ENCODE measurements at regions not wholly inside any gene's neighbourhood (a gene's known extent, or its start where the extent isn't known, plus 50 kb on each side); places are given as distances from the start of the nearest gene placed in this dataset.
A peak's percentile ranks its signal among the peaks of the same experiment; 100 is the strongest.

DNA sequence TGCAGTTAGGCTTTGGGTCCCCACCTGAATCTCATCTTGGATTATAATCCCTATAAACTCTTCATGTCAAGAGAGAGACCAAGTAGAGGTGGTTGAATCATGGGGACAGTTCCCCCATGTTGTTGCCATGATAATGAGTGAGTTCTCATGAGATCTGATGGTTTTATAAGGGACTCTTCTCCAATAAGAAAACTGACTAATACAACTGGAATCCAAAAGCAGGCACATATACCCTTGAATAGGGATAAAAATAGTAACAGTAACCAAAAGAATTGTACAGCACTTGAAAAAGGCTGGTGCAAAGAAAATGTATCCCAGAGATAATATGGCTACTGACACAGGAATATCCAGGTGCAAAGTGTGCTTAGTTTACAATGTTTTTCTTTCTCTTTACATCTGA is 351.5 kb upstream of the MAD2L1 start:
- Histone ChIP-seq H3K27ac (no peak overlapping the region), H3K4me2 (no peak overlapping the region), H3K4me1 (no peaks in the 10 kb centered on the region), H3K9me3 (no peaks in the 10 kb centered on the region), H3K4me3 (no peak overlapping the region)
- ChIA-PET CTCF (no interaction called here), POLR2A (no interaction called here)
- DNase-seq (ENCODE audit: low read depth in 1 of 2, low spot score in 1 of 2) (no peak), ATAC-seq (no peak), FAIRE-seq (no peak)
- no peak for TF ChIP-seq HOXB5 (CRISPR knock-in tag; IDR thresholded peaks at IDR 0.05)
- TF ChIP-seq FOSL2 (IDR thresholded peaks at IDR 0.05): no peak
- TF ChIP-seq FOSL2 (CRISPR knock-in tag; IDR thresholded peaks at IDR 0.05): no peak
- no peak for TF ChIP-seq RAD21 (conservative IDR thresholded peaks at IDR 0.05 in 1 of 2, IDR thresholded peaks at IDR 0.05 in 1 of 2)
- TF ChIP-seq RFX5 (IDR thresholded peaks at IDR 0.05): no peak
- no peak for TF ChIP-seq NPAS2 (CRISPR knock-in tag; IDR thresholded peaks at IDR 0.05; ENCODE audit: borderline replicate concordance)
- no peak for TF ChIP-seq CHD4 (IDR thresholded peaks at IDR 0.05; ENCODE audit: borderline replicate concordance)
- TF ChIP-seq RCOR1 (IDR thresholded peaks at IDR 0.05; ENCODE audit: low read depth, low read length): no peak
- no peak for TF ChIP-seq FOSB (CRISPR knock-in tag; IDR thresholded peaks at IDR 0.05)
- no peak for TF ChIP-seq PHF8 (IDR thresholded peaks at IDR 0.05; ENCODE audit: borderline replicate concordance, low read depth)
- TF ChIP-seq RARB (CRISPR knock-in tag; IDR thresholded peaks at IDR 0.05): no peak
- TF ChIP-seq BHLHE40 (IDR thresholded peaks at IDR 0.05; ENCODE audit: low read depth, low read length): no peak
- TF ChIP-seq, protein P1, sequence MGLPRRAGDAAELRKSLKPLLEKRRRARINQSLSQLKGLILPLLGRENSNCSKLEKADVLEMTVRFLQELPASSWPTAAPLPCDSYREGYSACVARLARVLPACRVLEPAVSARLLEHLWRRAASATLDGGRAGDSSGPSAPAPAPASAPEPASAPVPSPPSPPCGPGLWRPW (IDR thresholded peaks at IDR 0.05): no peak
- TF ChIP-seq CBX8 (IDR thresholded peaks at IDR 0.05): no peak
- no peak for TF ChIP-seq CHD2 (IDR thresholded peaks at IDR 0.05; ENCODE audit: low read length, partially characterized antibody)
- no peak for TF ChIP-seq JUN (IDR thresholded peaks at IDR 0.05)
- TF ChIP-seq, protein P2, sequence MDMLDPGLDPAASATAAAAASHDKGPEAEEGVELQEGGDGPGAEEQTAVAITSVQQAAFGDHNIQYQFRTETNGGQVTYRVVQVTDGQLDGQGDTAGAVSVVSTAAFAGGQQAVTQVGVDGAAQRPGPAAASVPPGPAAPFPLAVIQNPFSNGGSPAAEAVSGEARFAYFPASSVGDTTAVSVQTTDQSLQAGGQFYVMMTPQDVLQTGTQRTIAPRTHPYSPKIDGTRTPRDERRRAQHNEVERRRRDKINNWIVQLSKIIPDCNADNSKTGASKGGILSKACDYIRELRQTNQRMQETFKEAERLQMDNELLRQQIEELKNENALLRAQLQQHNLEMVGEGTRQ (IDR thresholded peaks at IDR 0.05): no peak
- TF ChIP-seq, protein P3, sequence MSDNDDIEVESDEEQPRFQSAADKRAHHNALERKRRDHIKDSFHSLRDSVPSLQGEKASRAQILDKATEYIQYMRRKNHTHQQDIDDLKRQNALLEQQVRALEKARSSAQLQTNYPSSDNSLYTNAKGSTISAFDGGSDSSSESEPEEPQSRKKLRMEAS (IDR thresholded peaks at IDR 0.05): no peak
- no peak for TF ChIP-seq ESRRA (IDR thresholded peaks at IDR 0.05; ENCODE audit: borderline replicate concordance, low read length)
- no peak for TF ChIP-seq EHF (CRISPR knock-in tag; IDR thresholded peaks at IDR 0.05)
- no peak for TF ChIP-seq POLR2A (IDR thresholded peaks at IDR 0.05; ENCODE audit: low read length)

DNA sequence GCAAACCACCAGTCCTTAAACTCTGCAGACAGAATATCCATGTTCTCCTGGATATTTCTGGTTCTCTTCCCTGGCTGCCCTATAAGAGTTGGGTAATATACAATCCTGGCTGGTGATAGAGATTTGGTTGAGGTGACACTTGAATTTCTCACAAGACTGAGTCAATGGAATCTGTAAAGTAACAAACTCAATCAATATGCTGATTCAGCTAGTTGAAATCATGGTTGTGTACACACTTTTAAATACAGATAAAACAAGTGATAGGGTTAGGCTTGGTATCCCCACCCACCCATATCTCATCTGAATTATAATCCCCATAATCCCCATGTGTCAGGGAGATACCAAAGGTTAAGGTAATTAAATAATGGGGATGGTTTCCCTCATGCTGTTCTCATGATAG is 349.2 kb upstream of the MAD2L1 start:
- FAIRE-seq: no peak
- no peaks in the 10 kb centered on the region for H3K9me3 ChIP-seq
- DNase-seq (ENCODE audit: low read depth in 1 of 2, low spot score in 1 of 2): no peak
- H3K4me3 ChIP-seq: no peak overlapping the region
- ChIA-PET POLR2A (no interaction called here), CTCF (no interaction called here)
- peak; percentile 58 for TF ChIP-seq MAFK (IDR thresholded peaks at IDR 0.05; ENCODE audit: partially characterized antibody)
- TF ChIP-seq, protein P4, sequence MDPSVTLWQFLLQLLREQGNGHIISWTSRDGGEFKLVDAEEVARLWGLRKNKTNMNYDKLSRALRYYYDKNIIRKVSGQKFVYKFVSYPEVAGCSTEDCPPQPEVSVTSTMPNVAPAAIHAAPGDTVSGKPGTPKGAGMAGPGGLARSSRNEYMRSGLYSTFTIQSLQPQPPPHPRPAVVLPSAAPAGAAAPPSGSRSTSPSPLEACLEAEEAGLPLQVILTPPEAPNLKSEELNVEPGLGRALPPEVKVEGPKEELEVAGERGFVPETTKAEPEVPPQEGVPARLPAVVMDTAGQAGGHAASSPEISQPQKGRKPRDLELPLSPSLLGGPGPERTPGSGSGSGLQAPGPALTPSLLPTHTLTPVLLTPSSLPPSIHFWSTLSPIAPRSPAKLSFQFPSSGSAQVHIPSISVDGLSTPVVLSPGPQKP (IDR thresholded peaks at IDR 0.05; ENCODE audit: low read depth, low read length): no peak
- TF ChIP-seq HOXB13 (CRISPR knock-in tag; IDR thresholded peaks at IDR 0.05; ENCODE audit: low read depth): no peak
- TF ChIP-seq RARB (CRISPR knock-in tag; IDR thresholded peaks at IDR 0.05): no peak
- TF ChIP-seq NPAS2 (CRISPR knock-in tag; IDR thresholded peaks at IDR 0.05; ENCODE audit: borderline replicate concordance): no peak
- H3K4me2 ChIP-seq: no peak overlapping the region
- H3K4me1 ChIP-seq: no peaks in the 10 kb centered on the region
- ATAC-seq: no peak
- H3K27ac ChIP-seq: no peak overlapping the region

DNA sequence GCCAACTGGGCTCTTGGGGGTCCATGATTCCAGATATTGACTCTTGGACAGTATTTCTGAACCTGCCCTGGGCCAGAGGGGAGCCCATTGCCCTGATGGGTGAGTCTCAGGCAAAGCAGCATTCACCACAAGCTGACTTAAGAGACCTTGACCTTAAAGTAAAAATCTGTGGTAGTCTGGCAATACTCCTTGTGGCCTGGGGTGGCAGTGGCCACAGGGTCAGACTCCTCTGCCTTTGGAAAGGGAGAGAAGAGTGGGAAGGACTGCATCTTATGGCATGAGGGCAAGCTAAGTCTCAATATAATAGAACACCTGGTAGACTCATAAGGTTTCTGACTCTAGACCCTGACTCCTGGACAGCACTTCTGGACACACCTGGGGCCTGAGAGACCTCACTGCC is 340.3 kb upstream of the MAD2L1 start:
- Histone ChIP-seq H3K27ac (no peak overlapping the region), H3K4me1 (no peaks in the 10 kb centered on the region), H3K4me2 (no peak overlapping the region), H3K9me3 (no peaks in the 10 kb centered on the region), H3K4me3 (no peak overlapping the region)
- FAIRE-seq: no peak
- CTCF ChIA-PET: no interaction called here
- DNase-seq (ENCODE audit: low read depth in 1 of 2, low spot score in 1 of 2): no peak
- no peak for ATAC-seq
- POLR2A ChIA-PET: no interaction called here
- TF ChIP-seq HOXA7 (CRISPR knock-in tag; IDR thresholded peaks at IDR 0.05): no peak
- no peak for TF ChIP-seq EP300 (IDR thresholded peaks at IDR 0.05)
- TF ChIP-seq NR3C1 (IDR thresholded peaks at IDR 0.05): no peak
- no peak for TF ChIP-seq BHLHE40 (IDR thresholded peaks at IDR 0.05; ENCODE audit: low read depth, low read length)
- TF ChIP-seq, protein P3 (IDR thresholded peaks at IDR 0.05): no peak
- no peak for TF ChIP-seq HOXB13 (CRISPR knock-in tag; IDR thresholded peaks at IDR 0.05; ENCODE audit: low read depth)
- TF ChIP-seq ZFP36 (IDR thresholded peaks at IDR 0.05; ENCODE audit: borderline replicate concordance, partially characterized antibody): no peak
- no peak for TF ChIP-seq KDM5A (IDR thresholded peaks at IDR 0.05)
- TF ChIP-seq JUNB (IDR thresholded peaks at IDR 0.05): no peak
- TF ChIP-seq MAZ (IDR thresholded peaks at IDR 0.05; ENCODE audit: borderline replicate concordance, low read depth, low read length): no peak
- no peak for TF ChIP-seq HOXB5 (CRISPR knock-in tag; IDR thresholded peaks at IDR 0.05)
- TF ChIP-seq, protein P5, sequence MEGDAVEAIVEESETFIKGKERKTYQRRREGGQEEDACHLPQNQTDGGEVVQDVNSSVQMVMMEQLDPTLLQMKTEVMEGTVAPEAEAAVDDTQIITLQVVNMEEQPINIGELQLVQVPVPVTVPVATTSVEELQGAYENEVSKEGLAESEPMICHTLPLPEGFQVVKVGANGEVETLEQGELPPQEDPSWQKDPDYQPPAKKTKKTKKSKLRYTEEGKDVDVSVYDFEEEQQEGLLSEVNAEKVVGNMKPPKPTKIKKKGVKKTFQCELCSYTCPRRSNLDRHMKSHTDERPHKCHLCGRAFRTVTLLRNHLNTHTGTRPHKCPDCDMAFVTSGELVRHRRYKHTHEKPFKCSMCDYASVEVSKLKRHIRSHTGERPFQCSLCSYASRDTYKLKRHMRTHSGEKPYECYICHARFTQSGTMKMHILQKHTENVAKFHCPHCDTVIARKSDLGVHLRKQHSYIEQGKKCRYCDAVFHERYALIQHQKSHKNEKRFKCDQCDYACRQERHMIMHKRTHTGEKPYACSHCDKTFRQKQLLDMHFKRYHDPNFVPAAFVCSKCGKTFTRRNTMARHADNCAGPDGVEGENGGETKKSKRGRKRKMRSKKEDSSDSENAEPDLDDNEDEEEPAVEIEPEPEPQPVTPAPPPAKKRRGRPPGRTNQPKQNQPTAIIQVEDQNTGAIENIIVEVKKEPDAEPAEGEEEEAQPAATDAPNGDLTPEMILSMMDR (IDR thresholded peaks at IDR 0.05): no peak
- no peak for TF ChIP-seq ZSCAN20 (CRISPR knock-in tag; IDR thresholded peaks at IDR 0.05)
- no peak for TF ChIP-seq RARB (CRISPR knock-in tag; IDR thresholded peaks at IDR 0.05)
- no peak for TF ChIP-seq FOXS1 (CRISPR knock-in tag; IDR thresholded peaks at IDR 0.05)

All from A549 (cell line).